ENCODE measurements at regions not wholly inside any gene's neighbourhood (a gene's known extent, or its start where the extent isn't known, plus 50 kb on each side); places are given as distances from the start of the nearest gene placed in this dataset.

GRCh38 chr9:88784960-88785359 lies 206.3 kb upstream of the S1PR3 start:
- in situ Hi-C loops (cut with MboI; ENCODE audit: low sequenced_read_pairs), result no loop called here

GRCh38 chr9:88786291-88787079 lies 204.8 kb upstream of the S1PR3 start:
- in situ Hi-C loops (cut with MboI; ENCODE audit: low sequenced_read_pairs), result no loop called here

GRCh38 chr9:88789785-88790184 lies 201.5 kb upstream of the S1PR3 start:
- in situ Hi-C loops (cut with MboI; ENCODE audit: low sequenced_read_pairs), result no loop called here

- in situ Hi-C loops (cut with MboI; ENCODE audit: low sequenced_read_pairs), result no loop called here
Observed at GRCh38 chr9:88791105-88791805, 200.0 kb upstream of the S1PR3 start.

- in situ Hi-C loops (cut with MboI; ENCODE audit: low sequenced_read_pairs), result no loop called here
Observed at GRCh38 chr9:88792502-88792901, 198.8 kb upstream of the S1PR3 start.

GRCh38 chr9:88794100-88794499 lies 197.2 kb upstream of the S1PR3 start:
- in situ Hi-C loops (cut with MboI; ENCODE audit: low sequenced_read_pairs), result no loop called here

- in situ Hi-C loops (cut with MboI; ENCODE audit: low sequenced_read_pairs), result no loop called here
Observed at GRCh38 chr9:88796947-88797346, 194.3 kb upstream of the S1PR3 start.

- in situ Hi-C loops (cut with MboI; ENCODE audit: low sequenced_read_pairs), result no loop called here
Observed at GRCh38 chr9:88798476-88798875, 192.8 kb upstream of the S1PR3 start.

GRCh38 chr9:88799541-88800328 lies 191.5 kb upstream of the S1PR3 start:
- in situ Hi-C loops (cut with MboI; ENCODE audit: low sequenced_read_pairs), result no loop called here

GRCh38 chr9:88800329-88800682 lies 191.0 kb upstream of the S1PR3 start:
- in situ Hi-C loops (cut with MboI; ENCODE audit: low sequenced_read_pairs), result no loop called here

GRCh38 chr9:88801214-88801796 lies 190.0 kb upstream of the S1PR3 start:
- in situ Hi-C loops (cut with MboI; ENCODE audit: low sequenced_read_pairs), result no loop called here

- in situ Hi-C loops (cut with MboI; ENCODE audit: low sequenced_read_pairs), result no loop called here
Observed at GRCh38 chr9:88802533-88802932, 188.7 kb upstream of the S1PR3 start.

- in situ Hi-C loops (cut with MboI; ENCODE audit: low sequenced_read_pairs), result no loop called here
Observed at GRCh38 chr9:88803546-88804253, 187.6 kb upstream of the S1PR3 start.

- in situ Hi-C loops (cut with MboI; ENCODE audit: low sequenced_read_pairs), result no loop called here
Observed at GRCh38 chr9:88804254-88804596, 187.0 kb upstream of the S1PR3 start.

GRCh38 chr9:88805217-88805943 lies 185.9 kb upstream of the S1PR3 start:
- in situ Hi-C loops (cut with MboI; ENCODE audit: low sequenced_read_pairs), result no loop called here

- in situ Hi-C loops (cut with MboI; ENCODE audit: low sequenced_read_pairs), result no loop called here
Observed at GRCh38 chr9:88807426-88807825, 183.8 kb upstream of the S1PR3 start.

GRCh38 chr9:88808019-88808656 lies 183.1 kb upstream of the S1PR3 start:
- in situ Hi-C loops (cut with MboI; ENCODE audit: low sequenced_read_pairs), result no loop called here

- in situ Hi-C loops (cut with MboI; ENCODE audit: low sequenced_read_pairs), result no loop called here
Observed at GRCh38 chr9:88808761-88809354, 182.4 kb upstream of the S1PR3 start.

All from HL-60/S4 treated with phorbol 12-myristate 13-acetate at 8.2 ng/mL for 4 days and 3 days (cell line).